SK-N-SH treated with all-trans-retinoic acid at 6 μM for 48 hours (cell line): ENCODE measurements at regions not wholly inside any gene's neighbourhood (a gene's known extent, or its start where the extent isn't known, plus 50 kb on each side); places are given as distances from the start of the nearest gene placed in this dataset.

ENCODE experiments used
- ATAC-seq: fragments of 200-7000 bp; cut with Tn5 transposase; 3 replicates; pipeline ENCODE4 v1.9.1; 2020; ENCODE audit warnings: mild to moderate bottlenecking, moderate library complexity
- ARNTL ChIP-seq: fragments of 450-650 bp; formaldehyde crosslinking; IDR thresholded peaks from 2 replicates; pipeline ENCODE4 v1.5.0; 2020; ENCODE audit warnings: low read depth, mild to moderate bottlenecking, moderate library complexity, borderline replicate concordance
- BACH2 ChIP-seq: fragments of 250-450 bp; sonication (Bioruptor Pico); IDR thresholded peaks from 2 replicates; pipeline ENCODE4 v1.9.0; 2021; ENCODE audit warnings: mild to moderate bottlenecking, borderline replicate concordance
- CSDC2 ChIP-seq: fragments of 250-450 bp; sonication (Bioruptor Pico); IDR thresholded peaks from 2 replicates; pipeline ENCODE4 v1.5.0; 2020; ENCODE audit warnings: mild to moderate bottlenecking, moderate library complexity
- ESRRG ChIP-seq: fragments of 250-450 bp; sonication (Bioruptor Pico); IDR thresholded peaks from 2 replicates; pipeline ENCODE4 v1.6.1; 2021; ENCODE audit warnings: mild to moderate bottlenecking
- GLIS3 ChIP-seq: fragments of 250-450 bp; sonication (Bioruptor Pico); IDR thresholded peaks from 2 replicates; pipeline ENCODE4 v1.5.0; 2020; ENCODE audit warnings: mild to moderate bottlenecking, moderate library complexity
- ISL1 ChIP-seq: fragments of 250-450 bp; sonication (Bioruptor Pico); IDR thresholded peaks from 2 replicates; pipeline ENCODE4 v2.1.2; 2022; ENCODE audit warnings: mild to moderate bottlenecking, moderate library complexity
- OSR1 ChIP-seq: fragments of 250-450 bp; sonication (Bioruptor Pico); IDR thresholded peaks from 2 replicates; pipeline ENCODE4 v1.8.0; 2022; ENCODE audit warnings: moderate library complexity, mild to moderate bottlenecking, inconsistent platforms
- PPARA ChIP-seq: fragments of 250-450 bp; sonication (Bioruptor Pico); IDR thresholded peaks from 2 replicates; pipeline ENCODE4 v1.5.0; 2020; ENCODE audit warnings: mild to moderate bottlenecking, borderline replicate concordance
- RARB ChIP-seq: fragments of 250-450 bp; sonication (Bioruptor Pico); IDR thresholded peaks from 2 replicates; pipeline ENCODE4 v1.8.0; 2021; ENCODE audit warnings: mild to moderate bottlenecking, moderate library complexity
- SNAI2 ChIP-seq: fragments of 250-450 bp; sonication (Bioruptor Pico); IDR thresholded peaks from 2 replicates; pipeline ENCODE4 v1.5.0; 2020; ENCODE audit warnings: mild to moderate bottlenecking, moderate library complexity
- TCF4 ChIP-seq: fragments of 250-450 bp; sonication (Bioruptor Pico); IDR thresholded peaks from 2 replicates; pipeline ENCODE4 v1.8.0; 2021; ENCODE audit warnings: mild to moderate bottlenecking, moderate library complexity, borderline replicate concordance
- TOX ChIP-seq: fragments of 250-450 bp; sonication (Bioruptor Pico); IDR thresholded peaks from 2 replicates; pipeline ENCODE4 v1.8.0; 2021; ENCODE audit warnings: mild to moderate bottlenecking, moderate library complexity, borderline replicate concordance
- ZC3H10 ChIP-seq: fragments of 250-450 bp; sonication (Bioruptor Pico); IDR thresholded peaks from 2 replicates; pipeline ENCODE4 v1.5.1; 2021; ENCODE audit warnings: mild to moderate bottlenecking, moderate library complexity
- ZFP3 ChIP-seq: fragments of 250-450 bp; sonication (Bioruptor Pico); IDR thresholded peaks from 2 replicates; pipeline ENCODE4 v1.5.0; 2020; ENCODE audit warnings: mild to moderate bottlenecking, moderate library complexity
- ZFP30 ChIP-seq: fragments of 450-650 bp; formaldehyde crosslinking; IDR thresholded peaks from 2 replicates; pipeline ENCODE4 v1.5.0; 2022; ENCODE audit warnings: mild to moderate bottlenecking, moderate library complexity
- ZNF565 ChIP-seq: fragments of 450-650 bp; formaldehyde crosslinking; conservative IDR thresholded peaks from 2 replicates; pipeline ENCODE4 v1.5.0; 2020; ENCODE audit warnings: low read depth, mild to moderate bottlenecking, moderate library complexity
- ZNF70 ChIP-seq: fragments of 450-650 bp; formaldehyde crosslinking; IDR thresholded peaks from 2 replicates; pipeline ENCODE4 v1.5.0; 2020; ENCODE audit warnings: mild to moderate bottlenecking, moderate library complexity
- ZNF8 ChIP-seq: fragments of 450-650 bp; formaldehyde crosslinking; IDR thresholded peaks from 2 replicates; pipeline ENCODE4 v1.5.0; 2020; ENCODE audit warnings: mild to moderate bottlenecking, moderate library complexity
- TF ChIP-seq, protein P1 (sequence below): fragments of 250-450 bp; sonication (Bioruptor Pico); IDR thresholded peaks from 2 replicates; pipeline ENCODE4 v1.5.1; 2020; ENCODE audit warnings: low read depth, mild to moderate bottlenecking, moderate library complexity
- TF ChIP-seq, protein P2 (sequence below): fragments of 250-450 bp; sonication (Bioruptor Pico); IDR thresholded peaks from 2 replicates; pipeline ENCODE4 v1.5.0; 2020; ENCODE audit warnings: mild to moderate bottlenecking, moderate library complexity
- TF ChIP-seq, protein P3 (sequence below): fragments of 250-450 bp; sonication (Bioruptor Pico); IDR thresholded peaks from 2 replicates; pipeline ENCODE4 v1.5.1; 2021; ENCODE audit warnings: mild to moderate bottlenecking, moderate library complexity
- TF ChIP-seq, protein P4 (sequence below): fragments of 250-450 bp; sonication (Bioruptor Pico); IDR thresholded peaks from 2 replicates; pipeline ENCODE4 v1.8.0; 2020; ENCODE audit warnings: mild to moderate bottlenecking, moderate library complexity, borderline replicate concordance
- TF ChIP-seq, protein P5 (sequence below): fragments of 250-450 bp; sonication (Bioruptor Pico); IDR thresholded peaks from 2 replicates; pipeline ENCODE4 v1.8.0; 2021; ENCODE audit warnings: low read depth, mild to moderate bottlenecking, moderate library complexity, borderline replicate concordance

DNA sequence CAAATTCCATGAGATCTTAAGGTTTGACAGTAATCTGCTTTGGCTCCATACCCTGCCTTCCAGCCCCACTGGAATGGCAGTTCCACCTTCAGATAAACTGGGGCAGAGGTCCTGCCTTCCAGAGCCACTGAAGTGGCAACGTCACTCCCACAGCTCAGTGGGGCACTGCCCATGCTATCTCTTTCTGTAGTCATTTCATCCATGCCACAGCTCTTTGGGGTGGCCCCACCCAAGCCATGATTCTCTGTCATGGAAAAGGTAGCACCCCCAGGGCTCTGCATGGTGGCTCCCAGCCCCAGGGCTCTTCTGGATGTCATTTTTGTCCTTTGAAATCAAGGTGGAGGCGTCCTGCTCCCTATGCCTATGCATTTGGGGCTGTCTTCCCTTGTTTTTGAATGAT is 596.5 kb downstream of the SPOCK3 start:
- no peak for TF ChIP-seq BACH2 (CRISPR knock-in tag)
- no peak for TF ChIP-seq ZNF565 (CRISPR knock-in tag)
- TF ChIP-seq RARB (CRISPR knock-in tag) = no peak
- TF ChIP-seq, protein P1, sequence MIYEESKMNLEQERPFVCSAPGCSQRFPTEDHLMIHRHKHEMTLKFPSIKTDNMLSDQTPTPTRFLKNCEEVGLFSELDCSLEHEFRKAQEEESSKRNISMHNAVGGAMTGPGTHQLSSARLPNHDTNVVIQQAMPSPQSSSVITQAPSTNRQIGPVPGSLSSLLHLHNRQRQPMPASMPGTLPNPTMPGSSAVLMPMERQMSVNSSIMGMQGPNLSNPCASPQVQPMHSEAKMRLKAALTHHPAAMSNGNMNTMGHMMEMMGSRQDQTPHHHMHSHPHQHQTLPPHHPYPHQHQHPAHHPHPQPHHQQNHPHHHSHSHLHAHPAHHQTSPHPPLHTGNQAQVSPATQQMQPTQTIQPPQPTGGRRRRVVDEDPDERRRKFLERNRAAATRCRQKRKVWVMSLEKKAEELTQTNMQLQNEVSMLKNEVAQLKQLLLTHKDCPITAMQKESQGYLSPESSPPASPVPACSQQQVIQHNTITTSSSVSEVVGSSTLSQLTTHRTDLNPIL (CRISPR knock-in tag) = no peak
- TF ChIP-seq ZFP30 (CRISPR knock-in tag) = no peak
- TF ChIP-seq, protein P2, sequence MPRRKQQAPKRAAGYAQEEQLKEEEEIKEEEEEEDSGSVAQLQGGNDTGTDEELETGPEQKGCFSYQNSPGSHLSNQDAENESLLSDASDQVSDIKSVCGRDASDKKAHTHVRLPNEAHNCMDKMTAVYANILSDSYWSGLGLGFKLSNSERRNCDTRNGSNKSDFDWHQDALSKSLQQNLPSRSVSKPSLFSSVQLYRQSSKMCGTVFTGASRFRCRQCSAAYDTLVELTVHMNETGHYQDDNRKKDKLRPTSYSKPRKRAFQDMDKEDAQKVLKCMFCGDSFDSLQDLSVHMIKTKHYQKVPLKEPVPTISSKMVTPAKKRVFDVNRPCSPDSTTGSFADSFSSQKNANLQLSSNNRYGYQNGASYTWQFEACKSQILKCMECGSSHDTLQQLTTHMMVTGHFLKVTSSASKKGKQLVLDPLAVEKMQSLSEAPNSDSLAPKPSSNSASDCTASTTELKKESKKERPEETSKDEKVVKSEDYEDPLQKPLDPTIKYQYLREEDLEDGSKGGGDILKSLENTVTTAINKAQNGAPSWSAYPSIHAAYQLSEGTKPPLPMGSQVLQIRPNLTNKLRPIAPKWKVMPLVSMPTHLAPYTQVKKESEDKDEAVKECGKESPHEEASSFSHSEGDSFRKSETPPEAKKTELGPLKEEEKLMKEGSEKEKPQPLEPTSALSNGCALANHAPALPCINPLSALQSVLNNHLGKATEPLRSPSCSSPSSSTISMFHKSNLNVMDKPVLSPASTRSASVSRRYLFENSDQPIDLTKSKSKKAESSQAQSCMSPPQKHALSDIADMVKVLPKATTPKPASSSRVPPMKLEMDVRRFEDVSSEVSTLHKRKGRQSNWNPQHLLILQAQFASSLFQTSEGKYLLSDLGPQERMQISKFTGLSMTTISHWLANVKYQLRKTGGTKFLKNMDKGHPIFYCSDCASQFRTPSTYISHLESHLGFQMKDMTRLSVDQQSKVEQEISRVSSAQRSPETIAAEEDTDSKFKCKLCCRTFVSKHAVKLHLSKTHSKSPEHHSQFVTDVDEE (CRISPR knock-in tag) = no peak
- TF ChIP-seq ZFP3 (CRISPR knock-in tag) = no peak
- TF ChIP-seq ZNF8 (CRISPR knock-in tag) = no peak
- TF ChIP-seq SNAI2 (CRISPR knock-in tag) = no peak
- TF ChIP-seq ISL1 (CRISPR knock-in tag) = no peak
- no peak for TF ChIP-seq TOX
- no peak for TF ChIP-seq ARNTL (CRISPR knock-in tag)
- TF ChIP-seq GLIS3 = no peak
- ATAC-seq = no peak

DNA sequence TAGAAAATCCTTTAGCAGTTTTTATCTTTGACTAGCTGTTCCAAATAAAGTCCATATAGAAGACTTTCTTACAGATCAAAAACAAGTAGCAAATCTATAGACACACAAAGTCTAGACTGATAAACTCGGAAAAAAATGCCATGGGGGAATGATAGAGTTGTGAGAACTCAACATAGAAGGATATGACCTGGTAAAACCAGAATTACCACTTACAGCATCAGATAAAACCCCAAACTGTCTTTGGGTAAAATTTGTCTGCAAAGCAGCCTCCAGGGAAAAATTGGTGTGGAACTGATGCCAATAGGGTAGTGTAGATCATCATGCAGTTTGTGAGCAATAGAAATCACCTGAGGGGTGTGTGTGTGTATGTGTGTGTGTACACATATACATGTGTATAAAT is 579.1 kb downstream of the SPOCK3 start:
- no peak for ATAC-seq
- no peak for TF ChIP-seq PPARA
- no peak for TF ChIP-seq ZNF70
- TF ChIP-seq ZFP30 (CRISPR knock-in tag) = no peak
- TF ChIP-seq, protein P1 (CRISPR knock-in tag) = no peak
- TF ChIP-seq, protein P3, sequence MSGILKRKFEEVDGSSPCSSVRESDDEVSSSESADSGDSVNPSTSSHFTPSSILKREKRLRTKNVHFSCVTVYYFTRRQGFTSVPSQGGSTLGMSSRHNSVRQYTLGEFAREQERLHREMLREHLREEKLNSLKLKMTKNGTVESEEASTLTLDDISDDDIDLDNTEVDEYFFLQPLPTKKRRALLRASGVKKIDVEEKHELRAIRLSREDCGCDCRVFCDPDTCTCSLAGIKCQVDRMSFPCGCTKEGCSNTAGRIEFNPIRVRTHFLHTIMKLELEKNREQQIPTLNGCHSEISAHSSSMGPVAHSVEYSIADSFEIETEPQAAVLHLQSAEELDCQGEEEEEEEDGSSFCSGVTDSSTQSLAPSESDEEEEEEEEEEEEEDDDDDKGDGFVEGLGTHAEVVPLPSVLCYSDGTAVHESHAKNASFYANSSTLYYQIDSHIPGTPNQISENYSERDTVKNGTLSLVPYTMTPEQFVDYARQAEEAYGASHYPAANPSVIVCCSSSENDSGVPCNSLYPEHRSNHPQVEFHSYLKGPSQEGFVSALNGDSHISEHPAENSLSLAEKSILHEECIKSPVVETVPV (CRISPR knock-in tag) = no peak
- TF ChIP-seq ZC3H10 (CRISPR knock-in tag) = no peak
- no peak for TF ChIP-seq OSR1
- no peak for TF ChIP-seq BACH2 (CRISPR knock-in tag)
- TF ChIP-seq, protein P4, sequence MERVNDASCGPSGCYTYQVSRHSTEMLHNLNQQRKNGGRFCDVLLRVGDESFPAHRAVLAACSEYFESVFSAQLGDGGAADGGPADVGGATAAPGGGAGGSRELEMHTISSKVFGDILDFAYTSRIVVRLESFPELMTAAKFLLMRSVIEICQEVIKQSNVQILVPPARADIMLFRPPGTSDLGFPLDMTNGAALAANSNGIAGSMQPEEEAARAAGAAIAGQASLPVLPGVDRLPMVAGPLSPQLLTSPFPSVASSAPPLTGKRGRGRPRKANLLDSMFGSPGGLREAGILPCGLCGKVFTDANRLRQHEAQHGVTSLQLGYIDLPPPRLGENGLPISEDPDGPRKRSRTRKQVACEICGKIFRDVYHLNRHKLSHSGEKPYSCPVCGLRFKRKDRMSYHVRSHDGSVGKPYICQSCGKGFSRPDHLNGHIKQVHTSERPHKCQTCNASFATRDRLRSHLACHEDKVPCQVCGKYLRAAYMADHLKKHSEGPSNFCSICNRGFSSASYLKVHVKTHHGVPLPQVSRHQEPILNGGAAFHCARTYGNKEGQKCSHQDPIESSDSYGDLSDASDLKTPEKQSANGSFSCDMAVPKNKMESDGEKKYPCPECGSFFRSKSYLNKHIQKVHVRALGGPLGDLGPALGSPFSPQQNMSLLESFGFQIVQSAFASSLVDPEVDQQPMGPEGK (CRISPR knock-in tag) = no peak
- TF ChIP-seq, protein P5, sequence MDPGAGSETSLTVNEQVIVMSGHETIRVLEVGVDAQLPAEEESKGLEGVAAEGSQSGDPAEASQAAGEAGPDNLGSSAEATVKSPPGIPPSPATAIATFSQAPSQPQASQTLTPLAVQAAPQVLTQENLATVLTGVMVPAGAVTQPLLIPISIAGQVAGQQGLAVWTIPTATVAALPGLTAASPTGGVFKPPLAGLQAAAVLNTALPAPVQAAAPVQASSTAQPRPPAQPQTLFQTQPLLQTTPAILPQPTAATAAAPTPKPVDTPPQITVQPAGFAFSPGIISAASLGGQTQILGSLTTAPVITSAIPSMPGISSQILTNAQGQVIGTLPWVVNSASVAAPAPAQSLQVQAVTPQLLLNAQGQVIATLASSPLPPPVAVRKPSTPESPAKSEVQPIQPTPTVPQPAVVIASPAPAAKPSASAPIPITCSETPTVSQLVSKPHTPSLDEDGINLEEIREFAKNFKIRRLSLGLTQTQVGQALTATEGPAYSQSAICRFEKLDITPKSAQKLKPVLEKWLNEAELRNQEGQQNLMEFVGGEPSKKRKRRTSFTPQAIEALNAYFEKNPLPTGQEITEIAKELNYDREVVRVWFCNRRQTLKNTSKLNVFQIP (CRISPR knock-in tag) = no peak
- TF ChIP-seq ZNF565 (CRISPR knock-in tag) = no peak
- no peak for TF ChIP-seq ARNTL (CRISPR knock-in tag)
- TF ChIP-seq ZNF8 (CRISPR knock-in tag) = no peak
- TF ChIP-seq ESRRG (CRISPR knock-in tag) = no peak
- TF ChIP-seq TCF4 = no peak
- TF ChIP-seq ZFP3 (CRISPR knock-in tag) = no peak
- no peak for TF ChIP-seq TOX
- no peak for TF ChIP-seq ISL1 (CRISPR knock-in tag)
- TF ChIP-seq RARB (CRISPR knock-in tag) = no peak
- TF ChIP-seq CSDC2 = no peak
